GM18873 (cell line): ENCODE measurements at regions not wholly inside any gene's neighbourhood (a gene's known extent, or its start where the extent isn't known, plus 50 kb on each side); places are given as distances from the start of the nearest gene placed in this dataset.

Source experiments
- ATAC-seq: cut with Tn5 transposase; IDR thresholded peaks from one replicate; pipeline ENCODE4 v1.9.1; 2021; ENCODE audit warnings: mild to moderate bottlenecking, moderate library complexity, moderate number of reproducible peaks; ENCODE audit not compliant: unreplicated experiment, low FRiP score

DNA sequence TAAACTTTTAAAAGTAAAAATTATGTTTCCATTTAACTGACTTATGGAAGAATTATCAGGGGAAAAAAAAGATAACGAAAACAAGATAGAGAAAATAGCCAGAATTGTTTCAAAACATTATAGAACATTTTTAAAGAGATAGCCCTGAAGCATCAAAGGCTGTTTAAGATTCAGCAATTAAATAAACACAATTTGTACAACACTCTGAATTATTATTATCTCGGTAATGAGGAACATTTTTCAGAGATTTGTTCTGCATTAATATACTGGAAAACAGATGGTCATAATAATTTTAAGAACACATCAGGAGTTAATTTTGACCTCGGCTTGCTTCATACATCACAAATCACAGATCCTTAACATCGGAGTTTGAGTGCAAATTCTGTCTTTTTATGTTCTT is 643.8 kb downstream of the SORCS1 start:
- no peak for ATAC-seq

DNA sequence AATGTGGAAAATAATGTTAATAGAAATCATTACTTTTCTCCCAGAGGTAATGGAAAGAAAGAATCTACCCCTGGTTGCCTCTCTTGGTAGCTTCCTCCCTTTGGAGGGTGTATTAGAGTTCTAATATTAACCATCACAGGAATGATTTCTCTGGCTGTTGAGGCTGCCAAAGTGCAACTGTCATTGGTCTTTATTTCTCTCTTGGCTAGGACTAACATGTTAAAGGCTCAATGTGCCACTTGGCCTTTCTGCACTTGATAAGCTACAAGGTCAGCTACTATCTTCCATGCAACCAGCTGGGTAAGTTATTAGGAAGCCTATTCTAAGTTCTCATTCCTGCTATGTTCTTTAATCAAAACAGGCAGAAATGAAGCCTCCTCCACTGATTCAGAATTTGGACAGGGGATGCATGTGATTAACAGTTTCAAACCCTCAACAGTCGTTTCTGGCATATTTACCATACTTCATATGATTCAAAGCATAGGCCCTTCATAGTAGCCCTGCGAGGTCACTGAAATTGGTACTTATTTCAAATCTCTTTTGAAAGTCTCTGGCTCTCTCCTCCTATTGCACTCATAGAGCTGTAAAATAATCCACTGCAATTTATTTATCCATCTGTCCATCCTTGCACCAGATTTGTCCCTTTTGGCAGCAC is 645.0 kb downstream of the SORCS1 start:
- no peak for ATAC-seq

DNA sequence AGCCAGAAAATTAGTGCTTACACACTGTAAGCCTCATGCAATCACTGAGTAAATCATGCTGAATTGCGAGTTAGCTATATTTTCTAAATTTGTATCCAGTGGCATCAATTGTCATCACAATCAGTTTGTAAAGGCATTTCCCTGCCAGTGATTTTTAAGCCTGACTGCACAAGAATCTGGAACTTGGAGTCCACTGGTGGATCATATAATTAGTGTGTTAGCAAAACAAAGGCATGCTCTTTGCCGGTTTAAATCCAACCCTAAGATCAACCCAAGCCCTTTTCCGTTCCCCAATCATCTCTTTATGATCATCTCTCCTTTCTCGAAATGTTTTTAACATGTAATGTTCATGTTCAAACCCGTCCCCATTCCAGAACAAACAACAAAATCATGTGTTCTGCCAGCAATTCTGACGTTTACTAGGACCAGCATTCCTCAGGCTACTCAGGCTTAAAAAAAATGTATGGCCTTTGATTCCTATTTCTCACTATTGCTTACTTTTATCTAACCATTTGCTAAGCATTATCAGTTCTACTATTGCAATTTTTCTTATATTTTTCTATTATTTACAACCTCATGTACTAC is 649.2 kb downstream of the SORCS1 start:
- ATAC-seq: no peak

DNA sequence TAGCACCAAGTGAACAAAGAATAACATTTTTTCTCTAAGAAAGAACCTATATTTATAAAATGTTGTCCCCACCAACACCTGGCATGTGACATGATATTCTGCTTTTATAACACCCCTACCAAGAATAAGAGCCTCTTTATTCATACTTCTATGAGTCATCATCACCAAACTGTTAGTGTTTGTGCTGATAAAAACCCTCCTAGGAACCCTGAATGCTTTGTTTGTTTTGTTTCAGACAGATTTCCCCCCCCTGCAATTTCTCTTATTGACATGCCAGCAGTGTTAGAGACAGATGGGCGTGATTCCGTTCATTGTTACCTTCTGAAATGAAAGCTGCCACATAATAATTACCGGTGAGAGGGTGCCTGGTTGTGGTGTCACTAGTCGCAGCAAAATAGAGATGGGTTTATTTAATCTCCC is 651.1 kb downstream of the SORCS1 start:
- ATAC-seq: no peak

DNA sequence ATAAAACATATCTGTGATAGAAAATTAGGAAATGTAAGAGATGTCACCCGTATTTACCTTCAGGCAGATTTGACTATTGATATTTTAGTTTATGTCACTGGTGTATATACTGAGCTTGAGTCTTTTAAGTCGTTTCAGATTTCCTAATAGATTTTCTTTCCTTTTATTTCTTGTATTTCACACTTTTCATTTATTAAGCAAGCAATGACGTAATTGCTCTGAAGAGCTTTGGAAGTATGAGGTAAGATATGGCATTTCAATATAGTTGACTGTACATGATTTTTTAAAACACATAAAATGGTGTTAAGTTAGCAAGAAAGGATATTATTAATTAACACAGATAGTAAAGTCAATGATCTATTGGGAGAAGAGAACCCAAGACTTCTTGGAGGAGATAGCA is 652.6 kb downstream of the SORCS1 start:
- ATAC-seq: no peak

DNA sequence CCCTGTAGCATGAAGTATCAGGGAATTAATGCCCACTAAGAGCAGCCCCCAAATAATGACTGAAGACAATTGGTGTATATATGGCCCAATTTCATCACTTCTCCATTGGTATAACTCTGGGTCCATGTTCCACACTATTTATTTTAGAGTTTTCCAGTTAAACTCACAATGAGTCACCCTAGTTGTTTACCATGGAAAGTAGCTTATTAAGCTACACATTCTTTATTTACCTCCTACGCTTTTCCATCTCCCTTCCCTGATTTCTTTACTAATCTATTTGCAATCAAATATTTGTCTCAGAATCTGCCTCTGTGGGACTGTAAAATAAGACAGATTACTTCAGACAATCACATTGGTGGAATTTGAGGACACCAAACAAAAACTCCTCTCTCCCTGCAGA is 655.6 kb downstream of the SORCS1 start:
- ATAC-seq: no peak

DNA sequence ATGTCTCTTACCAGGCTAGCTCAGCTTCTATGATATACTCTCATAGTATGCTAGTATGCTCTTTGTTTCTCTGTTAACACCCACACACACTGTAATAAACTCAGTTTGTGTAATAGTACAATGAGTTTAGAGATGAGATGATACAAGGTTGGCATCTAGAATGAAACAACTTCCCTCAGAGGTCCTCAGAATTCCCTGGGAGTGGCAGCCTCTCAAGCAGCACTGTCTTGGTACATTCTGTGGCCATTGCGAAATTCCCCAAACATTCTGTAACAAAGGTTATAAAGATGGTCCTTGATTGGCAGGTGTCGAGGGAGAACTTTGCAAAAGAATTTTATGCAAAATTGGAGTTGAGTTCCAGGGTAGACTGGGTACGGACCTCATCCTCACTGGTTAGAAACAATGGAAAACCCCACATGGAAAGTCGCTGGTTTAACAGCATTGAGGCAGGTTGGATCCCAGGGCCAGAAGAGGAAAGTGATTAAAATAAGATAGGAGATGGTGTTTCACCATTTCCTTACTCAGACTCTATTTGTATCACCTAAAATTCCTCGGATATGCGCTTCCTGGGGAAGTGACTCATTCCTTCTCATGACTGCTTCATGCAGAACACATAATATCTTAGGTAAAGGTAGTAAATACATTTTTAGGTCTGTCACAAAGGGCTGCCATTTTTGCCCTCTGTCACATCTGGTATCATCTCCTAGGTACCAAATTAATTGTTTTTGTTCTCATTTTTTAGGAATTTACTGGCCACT is 657.8 kb downstream of the SORCS1 start:
- no peak for ATAC-seq

DNA sequence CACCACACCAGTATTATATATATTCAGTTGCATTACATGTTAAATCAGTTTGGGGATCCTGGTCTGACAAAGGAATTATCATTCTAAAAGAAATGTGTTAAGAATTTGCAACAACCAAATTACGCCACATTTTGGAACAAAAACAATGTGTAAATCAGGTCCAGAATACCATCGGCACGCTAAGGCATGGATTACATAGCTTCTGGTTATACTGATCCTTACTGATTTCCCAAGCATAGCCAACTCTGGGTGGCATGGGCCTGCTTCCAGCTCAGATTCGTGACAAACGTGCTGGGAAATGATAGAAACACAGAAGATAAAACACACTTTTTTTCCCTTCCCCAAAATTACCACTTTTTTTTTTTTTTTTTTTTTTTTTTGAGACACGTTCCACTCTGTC is 660.0 kb downstream of the SORCS1 start:
- ATAC-seq: no peak

DNA sequence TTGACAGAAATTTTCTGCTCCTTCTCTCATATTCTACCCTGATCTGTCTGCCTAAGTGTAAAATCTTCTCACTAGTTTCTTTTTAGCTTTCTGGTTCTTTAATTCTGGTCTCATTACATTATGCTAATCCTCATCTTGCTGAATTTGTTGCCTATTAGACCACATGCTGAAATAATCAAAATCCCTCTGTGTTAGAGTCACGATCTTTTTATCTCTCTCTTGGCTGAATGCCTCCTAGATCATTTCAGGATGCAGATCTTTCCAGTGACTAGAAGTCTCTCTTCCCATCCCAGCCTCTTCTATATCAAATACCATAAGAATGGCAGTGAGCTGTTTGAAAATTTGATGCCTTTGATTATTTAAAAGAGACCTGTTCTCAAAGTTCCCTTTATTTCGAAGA is 661.9 kb downstream of the SORCS1 start:
- ATAC-seq: no peak

DNA sequence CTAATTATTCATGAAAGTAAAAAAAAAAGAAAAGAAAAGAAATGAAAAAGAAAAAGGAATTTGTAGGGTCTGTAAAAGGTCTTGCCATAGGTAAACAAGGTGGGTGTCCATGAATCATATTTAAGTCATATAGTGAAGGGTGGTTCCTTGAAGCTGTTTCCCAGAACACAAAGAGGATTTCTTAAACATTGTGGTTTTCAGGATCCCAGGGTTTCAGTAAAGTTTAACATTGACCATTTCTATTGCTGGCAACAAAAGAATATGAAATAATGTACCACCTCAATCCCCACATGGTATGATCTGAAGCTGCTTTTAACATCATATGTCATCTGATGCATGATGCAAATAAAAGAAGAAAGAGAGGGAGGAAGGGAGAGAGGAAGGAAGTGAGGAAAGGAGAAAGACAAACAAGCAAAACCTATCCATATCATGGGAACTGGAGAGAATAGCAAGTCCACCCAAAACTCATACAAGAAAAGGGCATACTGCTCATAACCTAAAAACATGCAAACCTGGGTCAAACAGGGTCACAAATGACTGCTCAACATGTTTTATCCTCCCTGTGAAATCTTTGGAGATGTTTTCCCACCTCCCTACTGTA is 663.5 kb downstream of the SORCS1 start:
- ATAC-seq: no peak

DNA sequence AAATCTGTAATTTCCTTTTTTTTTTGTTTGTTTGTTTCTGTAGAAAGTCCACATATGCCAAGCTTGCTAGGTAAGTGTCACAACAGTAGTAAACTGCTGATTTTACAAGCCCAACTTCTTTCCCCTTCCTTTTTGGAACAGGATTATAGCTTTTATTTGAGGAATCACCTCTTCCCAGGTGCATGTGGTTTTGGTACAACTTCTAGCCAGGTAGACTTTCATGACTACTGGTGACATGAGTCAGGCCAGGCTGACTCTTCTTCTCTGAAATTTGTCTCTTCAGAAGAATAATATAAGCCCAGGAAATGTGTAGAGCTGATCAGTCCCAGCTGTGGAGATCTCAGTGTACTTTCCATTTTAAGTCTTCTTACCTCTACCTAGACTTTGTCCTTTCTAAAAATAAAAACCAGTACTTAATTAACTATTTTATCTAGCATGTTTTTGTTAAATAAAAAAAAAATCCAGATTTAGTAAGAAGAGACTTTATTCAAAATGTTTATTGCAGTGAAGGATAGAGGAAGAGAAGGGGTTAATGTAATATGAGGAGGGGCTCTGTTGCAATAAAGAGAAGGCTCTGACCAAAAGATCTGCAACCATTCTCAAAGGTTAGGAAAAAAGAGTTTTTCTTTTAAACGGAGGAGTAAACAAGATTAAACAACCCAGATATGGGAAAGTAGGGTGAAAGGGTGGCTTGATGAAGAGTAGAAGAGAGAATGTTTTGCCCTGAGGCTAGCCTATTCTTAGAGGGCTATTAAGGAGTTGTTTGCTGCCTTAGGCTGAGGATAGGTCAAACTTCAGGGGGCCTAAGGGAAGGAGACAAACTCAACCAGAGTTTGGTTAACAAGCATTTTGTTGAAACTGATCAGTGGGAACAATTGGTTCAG is 664.2 kb downstream of the SORCS1 start:
- ATAC-seq: no peak

DNA sequence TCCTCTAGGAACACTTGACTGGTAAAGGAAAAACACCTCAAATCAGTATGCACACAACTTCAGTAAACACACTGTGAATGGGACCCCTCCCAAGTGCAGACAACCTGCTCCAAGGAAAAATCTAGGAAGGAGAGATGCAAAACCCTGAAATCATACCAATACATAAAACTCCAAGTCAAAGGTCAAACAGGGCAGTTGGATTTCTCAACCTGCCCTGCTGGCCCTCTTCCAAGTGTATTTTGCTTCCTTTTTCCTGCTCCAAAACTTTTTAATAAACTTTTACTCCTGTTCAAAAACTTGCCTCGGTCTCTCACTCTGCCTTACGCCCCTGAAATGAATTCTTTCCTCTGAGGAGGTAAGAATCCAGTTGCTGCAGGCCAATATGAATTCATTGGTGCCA is 665.1 kb downstream of the SORCS1 start:
- no peak for ATAC-seq

DNA sequence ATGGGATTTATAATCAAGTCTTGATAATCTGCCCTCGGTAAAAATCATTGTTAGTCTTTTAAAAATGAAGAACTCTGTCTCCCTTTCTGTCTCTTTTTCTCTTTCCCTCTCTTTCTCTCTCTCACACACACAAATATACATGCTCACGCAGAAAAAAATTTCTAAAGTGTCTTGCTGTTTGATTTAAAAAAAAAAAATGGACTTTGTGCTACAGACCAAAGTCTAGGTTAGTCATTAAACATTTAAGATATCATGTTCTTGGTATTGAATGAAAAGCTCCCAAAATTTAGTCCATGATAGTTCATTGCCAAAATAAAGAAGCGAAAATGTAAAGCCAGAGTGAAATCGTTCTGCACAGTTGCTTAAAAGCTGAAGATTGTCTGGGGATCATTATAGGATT is 665.8 kb downstream of the SORCS1 start:
- no peak for ATAC-seq

DNA sequence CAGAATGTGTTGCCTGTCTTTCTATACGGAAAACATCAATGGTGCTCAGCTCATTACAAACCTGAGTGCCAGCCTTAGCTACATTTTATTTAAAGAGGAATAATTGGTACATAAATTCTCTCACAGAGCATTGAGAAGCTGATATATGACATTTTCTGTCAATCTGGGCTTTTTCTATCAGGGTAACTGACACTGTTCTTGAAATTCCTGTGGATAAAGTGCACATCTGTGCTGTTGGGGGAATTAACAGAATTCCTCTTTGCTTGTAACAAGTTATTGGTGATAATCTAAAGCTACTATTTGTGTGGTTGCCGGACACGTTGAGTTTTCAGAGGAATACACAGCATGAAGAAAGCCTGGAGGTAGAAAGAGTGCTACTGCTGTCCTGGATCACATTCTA is 668.6 kb downstream of the SORCS1 start:
- ATAC-seq: no peak

DNA sequence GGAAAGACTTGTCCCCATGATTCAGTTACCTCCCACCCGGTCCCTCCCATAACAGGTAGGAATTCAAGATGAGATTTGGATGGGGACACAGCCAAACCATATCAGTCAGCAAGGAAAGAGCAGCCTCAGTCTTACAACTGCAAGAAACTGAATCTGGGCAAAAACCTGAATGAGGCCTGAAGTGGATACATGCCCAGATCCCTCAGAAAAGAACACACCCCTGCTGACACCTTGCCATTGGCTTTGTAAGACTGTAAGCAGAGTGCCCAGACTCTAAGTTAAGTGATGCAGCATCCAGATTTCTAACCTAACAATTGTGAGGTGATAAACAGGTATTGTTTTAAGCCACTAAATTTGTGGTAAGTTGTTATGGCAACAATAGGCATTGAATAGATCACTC is 670.8 kb downstream of the SORCS1 start:
- no peak for ATAC-seq

DNA sequence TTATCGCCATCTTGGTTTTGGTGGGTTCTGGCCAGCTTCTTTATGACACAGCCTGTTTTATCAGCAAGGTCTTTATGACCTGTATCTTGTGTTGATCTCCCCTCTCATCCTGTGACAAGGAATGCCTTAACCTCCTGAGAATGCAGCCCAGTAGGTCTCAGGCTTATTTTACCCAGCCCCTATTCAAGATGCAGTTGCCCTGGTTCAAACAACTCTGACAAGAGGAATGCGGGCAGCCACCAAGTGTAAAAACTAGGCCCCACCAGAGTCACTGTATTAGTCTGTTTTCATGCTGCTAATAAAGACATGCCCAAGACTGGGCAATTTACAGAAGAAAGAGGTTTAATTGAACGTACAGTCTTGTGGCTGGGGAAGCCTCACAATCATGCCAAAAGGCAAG is 671.3 kb downstream of the SORCS1 start:
- ATAC-seq: no peak

DNA sequence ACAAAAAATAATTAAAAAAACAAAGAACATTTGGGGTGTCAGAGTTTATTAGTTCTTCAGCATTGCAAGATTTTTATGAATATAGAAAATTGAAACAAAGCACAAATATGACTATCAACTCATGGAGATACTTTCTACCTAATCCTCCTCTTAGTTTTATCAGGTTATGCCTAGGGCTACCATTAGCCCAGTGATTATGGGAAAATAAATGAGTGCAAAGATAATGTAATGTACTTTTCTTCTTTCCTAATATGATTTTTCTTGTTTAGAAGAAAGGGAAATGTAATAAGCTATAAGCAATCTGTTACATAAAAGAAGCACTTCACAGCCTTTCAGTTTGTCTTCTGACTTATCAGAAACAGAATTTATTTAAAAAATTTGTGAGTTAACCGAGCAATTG is 676.8 kb downstream of the SORCS1 start:
- no peak for ATAC-seq

DNA sequence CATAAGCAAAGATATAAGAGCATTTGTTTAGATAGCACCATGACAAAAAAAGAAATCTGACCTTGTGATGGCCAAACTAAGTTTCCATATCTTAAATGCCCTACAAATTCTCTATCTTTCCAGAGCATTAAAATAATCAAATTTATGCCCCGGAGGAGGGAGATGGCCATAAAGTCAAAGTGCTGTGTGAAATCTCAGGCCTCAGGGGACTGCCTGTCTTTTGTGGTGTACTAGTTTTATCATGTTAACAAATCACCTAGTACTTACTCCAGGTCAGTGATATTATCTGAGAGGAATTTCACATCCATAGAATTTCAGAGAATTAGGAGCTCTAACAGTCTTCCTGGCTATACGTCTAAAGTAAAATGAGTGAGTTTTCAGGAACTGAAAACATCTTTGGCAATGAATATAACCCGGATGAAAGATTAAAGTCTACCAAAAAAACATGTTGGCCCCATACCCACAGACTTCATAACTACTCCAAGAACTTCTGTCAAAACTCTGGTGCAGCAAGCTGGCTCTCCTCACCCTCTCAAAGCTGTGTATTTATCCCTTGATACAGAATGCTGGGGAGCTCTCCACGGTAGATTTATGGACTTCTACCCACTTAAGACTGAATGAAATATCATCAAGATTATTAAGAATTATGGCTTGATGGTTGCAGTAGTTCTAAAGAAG is 682.8 kb downstream of the SORCS1 start:
- no peak for ATAC-seq

DNA sequence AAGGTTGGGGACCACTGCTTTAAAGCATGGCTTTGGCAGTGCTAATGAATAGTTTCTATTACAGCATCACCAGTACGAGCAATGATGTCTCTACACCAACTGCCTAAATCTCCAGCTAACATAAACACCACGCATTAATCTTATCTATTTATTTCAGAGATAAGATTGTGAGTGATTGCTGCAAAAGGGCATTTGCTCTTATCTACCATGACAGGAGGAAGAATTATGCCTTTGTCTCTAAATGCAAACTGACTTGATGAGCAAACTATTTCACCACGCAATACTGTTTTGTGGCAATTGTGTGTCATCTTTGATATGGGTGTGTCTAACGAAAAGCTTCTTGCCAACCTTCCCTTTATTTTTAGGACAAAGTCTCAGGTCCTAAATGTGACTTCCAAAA is 684.9 kb downstream of the SORCS1 start:
- ATAC-seq: no peak

DNA sequence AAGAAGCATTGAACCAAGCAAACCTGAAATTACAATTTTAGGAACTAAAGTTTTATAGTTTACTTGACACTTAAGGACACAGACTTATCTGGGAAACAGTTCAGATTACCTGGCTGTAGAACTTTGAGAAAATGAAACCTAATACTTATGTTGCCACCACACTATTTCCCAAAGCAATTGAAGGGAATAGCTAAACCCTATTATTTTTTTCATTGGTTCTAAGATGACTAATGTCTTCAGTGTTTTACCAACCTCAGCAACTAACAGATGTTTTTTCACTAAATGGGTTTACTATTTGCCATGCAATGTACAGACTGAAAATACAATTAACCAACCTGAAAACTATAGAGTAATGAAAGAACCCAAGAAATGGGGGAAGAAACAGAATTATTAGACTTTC is 689.6 kb downstream of the SORCS1 start:
- ATAC-seq: no peak
